ENCODE measurements at regions not wholly inside any gene's neighbourhood (a gene's known extent, or its start where the extent isn't known, plus 50 kb on each side); places are given as distances from the start of the nearest gene placed in this dataset.

DNA sequence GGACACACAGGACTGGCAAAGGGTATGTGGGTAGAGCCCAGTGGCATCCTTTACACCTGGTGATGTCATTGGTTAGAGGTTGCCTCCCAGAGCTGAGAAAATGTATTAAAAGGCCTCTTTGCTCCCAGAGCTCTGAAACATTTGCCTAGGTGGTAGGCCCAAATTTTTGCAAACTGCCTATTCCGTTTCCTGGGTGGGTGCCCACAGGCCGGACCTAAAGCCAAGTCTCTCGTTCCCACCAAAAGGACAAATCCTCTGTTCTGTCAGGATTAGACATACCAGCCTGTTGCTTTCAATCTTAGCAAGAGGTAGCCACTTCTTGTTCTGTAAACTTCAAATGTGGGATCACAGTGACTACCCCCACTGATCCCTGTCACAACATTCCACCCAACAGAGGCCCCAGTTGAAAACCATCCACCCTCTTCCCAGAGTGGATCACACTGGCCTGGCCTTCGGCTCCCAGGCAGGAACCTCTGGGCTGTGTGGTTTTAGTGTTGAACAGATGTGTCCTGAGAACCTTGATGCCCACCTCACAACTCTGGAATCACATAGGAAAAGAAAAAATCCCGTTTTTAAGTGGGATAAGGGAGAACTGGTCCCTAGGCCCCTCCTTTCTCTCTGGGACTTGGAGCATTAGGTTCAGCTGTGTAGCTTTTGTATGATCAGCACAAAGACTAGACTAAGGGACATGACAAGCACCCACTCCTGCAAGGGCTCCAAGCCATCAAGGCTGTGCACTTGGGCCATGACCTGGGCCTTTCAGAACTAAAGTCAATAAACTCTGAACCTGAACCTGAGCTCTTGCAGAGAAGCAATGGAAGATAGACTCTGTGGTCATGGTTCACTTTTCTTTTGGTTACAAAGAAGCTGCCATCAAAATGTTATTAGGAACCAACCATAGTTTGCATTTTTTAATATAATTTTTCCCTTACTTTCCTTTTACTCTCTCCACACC, 211.3 kb downstream of the CYP26B1 start:
- no peak overlapping the region for H3K4me3 ChIP-seq (ENCODE audit: control insufficient read depth in 1 of 2, extremely low read depth in 1 of 2, low read length in 1 of 2)
- ChIA-PET POLR2A (no interaction called here), CTCF (interaction anchor here in 1 of 2 donors (0.5 kb wide), 1 partner anchor 28 kb away, joined by 3 read pairs; no protein-coding TSS in a partner anchor)
- no peaks in the 10 kb centered on the region for H3K9me3 ChIP-seq
- no peak for ATAC-seq (replicated peaks in 1 of 4)
- Mint-ChIP-seq H3K27ac (no peak overlapping the region), H3K4me3 (no peak overlapping the region), H3K4me1 (no peaks in the 10 kb centered on the region), H3K27me3 (peaks cover 4 to 12% of the 10 kb centered on the region in 2 donors), H3K36me3 (no peaks in the 10 kb centered on the region), H3K9me3 (no peaks in the 10 kb centered on the region)
- H3K4me1 ChIP-seq (ENCODE audit: control insufficient read depth in 1 of 2, extremely low read depth in 1 of 2, insufficient read depth in 2 of 2, low read length in 2 of 2), result no peaks in the 10 kb centered on the region
- 77% methylated on average over 3 of the region's 5 CpGs for WGBS (ENCODE audit: insufficient coverage)
- peaks cover 0 to 25% of the 10 kb centered on the region in 2 experiments for H3K27me3 ChIP-seq (replicated peaks in 1 of 2; ENCODE audit: control insufficient read depth in 2 of 2, extremely low read depth in 1 of 2, insufficient read depth in 2 of 2, low read length in 1 of 2)
- DNase-seq, result peak in 1 of 35 experiments; percentile 2
- no peak overlapping the region for H3K27ac ChIP-seq (ENCODE audit: low read length)
- no peaks in the 10 kb centered on the region for H3K36me3 ChIP-seq (ENCODE audit: control insufficient read depth in 2 of 2, extremely low read depth in 1 of 2, insufficient read depth in 1 of 2, low read length in 1 of 2)

DNA sequence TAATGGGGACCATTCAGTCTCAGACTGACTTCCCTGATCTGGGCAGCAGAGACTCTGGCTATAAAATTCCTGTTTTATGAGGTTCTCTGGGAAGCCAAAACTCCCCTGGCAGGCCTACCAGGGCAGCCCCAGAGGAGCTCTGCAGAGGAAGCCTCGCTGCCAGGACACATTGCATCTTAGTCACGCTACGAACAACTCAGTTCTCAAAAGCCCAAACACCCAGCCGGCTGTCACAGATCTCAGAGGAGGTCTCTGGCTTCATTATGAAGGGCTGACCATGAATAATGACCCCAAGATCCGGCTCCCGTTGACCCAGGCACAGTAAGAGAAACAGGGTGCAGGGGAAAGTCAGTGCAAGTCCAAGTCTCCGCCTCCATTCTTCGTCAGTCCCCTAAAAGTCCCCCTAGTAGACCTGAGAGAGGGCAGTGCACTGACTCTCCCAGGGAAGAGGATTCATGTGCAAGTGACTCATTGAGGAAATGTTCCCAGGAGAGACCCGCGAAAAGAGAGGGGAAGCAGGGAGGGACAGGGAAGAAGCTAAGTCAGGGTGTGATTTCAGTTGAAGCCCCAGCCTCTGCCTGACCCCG, 212.3 kb downstream of the CYP26B1 start:
- no peaks in the 10 kb centered on the region for H3K36me3 ChIP-seq (ENCODE audit: control insufficient read depth in 2 of 2, extremely low read depth in 1 of 2, insufficient read depth in 1 of 2, low read length in 1 of 2)
- H3K27ac ChIP-seq (ENCODE audit: low read length), result no peak overlapping the region
- Mint-ChIP-seq H3K27me3 (peaks cover 4 to 11% of the 10 kb centered on the region in 2 donors), H3K4me1 (no peaks in the 10 kb centered on the region), H3K4me3 (no peak overlapping the region), H3K36me3 (no peaks in the 10 kb centered on the region), H3K9me3 (no peaks in the 10 kb centered on the region), H3K27ac (no peak overlapping the region)
- H3K27me3 ChIP-seq (replicated peaks in 1 of 2; ENCODE audit: control insufficient read depth in 2 of 2, extremely low read depth in 1 of 2, insufficient read depth in 2 of 2, low read length in 1 of 2), result peaks cover 0 to 24% of the 10 kb centered on the region in 2 experiments
- ATAC-seq (replicated peaks in 1 of 4) (no peak), DNase-seq (peak in 1 of 35 experiments; percentile 1)
- ChIA-PET POLR2A (no interaction called here), CTCF (no interaction called here)
- H3K4me1 ChIP-seq (ENCODE audit: control insufficient read depth in 1 of 2, extremely low read depth in 1 of 2, insufficient read depth in 2 of 2, low read length in 2 of 2), result no peaks in the 10 kb centered on the region
- no peaks in the 10 kb centered on the region for H3K9me3 ChIP-seq
- 79% methylated on average over 10 of the region's 11 CpGs for WGBS (ENCODE audit: insufficient coverage)
- no peak overlapping the region for H3K4me3 ChIP-seq (ENCODE audit: control insufficient read depth in 1 of 2, extremely low read depth in 1 of 2, low read length in 1 of 2)

GRCh38 chr2:71934595-71935261, 212.9 kb downstream of the CYP26B1 start:
- Histone ChIP-seq H3K27ac (ENCODE audit: low read length) (no peak overlapping the region), H3K27me3 (replicated peaks in 1 of 2; ENCODE audit: control insufficient read depth in 2 of 2, extremely low read depth in 1 of 2, insufficient read depth in 2 of 2, low read length in 1 of 2) (peaks cover 0 to 21% of the 10 kb centered on the region in 2 experiments), H3K4me1 (ENCODE audit: control insufficient read depth in 1 of 2, extremely low read depth in 1 of 2, insufficient read depth in 2 of 2, low read length in 2 of 2) (no peaks in the 10 kb centered on the region), H3K4me3 (ENCODE audit: control insufficient read depth in 1 of 2, extremely low read depth in 1 of 2, low read length in 1 of 2) (no peak overlapping the region), H3K36me3 (ENCODE audit: control insufficient read depth in 2 of 2, extremely low read depth in 1 of 2, insufficient read depth in 1 of 2, low read length in 1 of 2) (no peaks in the 10 kb centered on the region), H3K9me3 (no peaks in the 10 kb centered on the region)
- no peaks in the 10 kb centered on the region for H3K9me3 Mint-ChIP-seq
- H3K36me3 Mint-ChIP-seq, result no peaks in the 10 kb centered on the region
- DNase-seq (peak in 1 of 35 experiments; percentile 2), ATAC-seq (replicated peaks in 1 of 4) (no peak)
- 98% methylated on average over 4 of the region's 4 CpGs for WGBS (ENCODE audit: insufficient coverage)
- POLR2A ChIA-PET, result interaction anchor here in 1 of 2 donors (0.6 kb wide), 1 partner anchor 111 kb away, joined by 4 read pairs; no protein-coding TSS in a partner anchor
- no peak overlapping the region for H3K4me3 Mint-ChIP-seq
- H3K27ac Mint-ChIP-seq, result no peak overlapping the region
- H3K27me3 Mint-ChIP-seq, result peaks cover 4 to 8% of the 10 kb centered on the region in 2 donors
- CTCF ChIA-PET, result no interaction called here
- H3K4me1 Mint-ChIP-seq, result no peaks in the 10 kb centered on the region

GRCh38 chr2:71934320-71934593, 213.4 kb downstream of the CYP26B1 start:
- Histone ChIP-seq H3K27me3 (replicated peaks in 1 of 2; ENCODE audit: control insufficient read depth in 2 of 2, extremely low read depth in 1 of 2, insufficient read depth in 2 of 2, low read length in 1 of 2) (peaks cover 0 to 20% of the 10 kb centered on the region in 2 experiments), H3K27ac (ENCODE audit: low read length) (no peak overlapping the region), H3K4me1 (ENCODE audit: control insufficient read depth in 1 of 2, extremely low read depth in 1 of 2, insufficient read depth in 2 of 2, low read length in 2 of 2) (no peaks in the 10 kb centered on the region), H3K9me3 (no peaks in the 10 kb centered on the region), H3K4me3 (ENCODE audit: control insufficient read depth in 1 of 2, extremely low read depth in 1 of 2, low read length in 1 of 2) (no peak overlapping the region), H3K36me3 (ENCODE audit: control insufficient read depth in 2 of 2, extremely low read depth in 1 of 2, insufficient read depth in 1 of 2, low read length in 1 of 2) (no peaks in the 10 kb centered on the region)
- WGBS (ENCODE audit: insufficient coverage), result 89% methylated on average over 2 of the region's 2 CpGs
- POLR2A ChIA-PET, result interaction anchor here in 1 of 2 donors (0.6 kb wide), 1 partner anchor 111 kb away, joined by 4 read pairs; no protein-coding TSS in a partner anchor
- Mint-ChIP-seq H3K36me3 (no peaks in the 10 kb centered on the region), H3K4me3 (no peak overlapping the region), H3K27ac (no peak overlapping the region), H3K4me1 (no peaks in the 10 kb centered on the region), H3K27me3 (peaks cover 4 to 8% of the 10 kb centered on the region in 2 donors), H3K9me3 (no peaks in the 10 kb centered on the region)
- no peak for DNase-seq
- no peak for ATAC-seq (replicated peaks in 1 of 4)
- CTCF ChIA-PET, result no interaction called here

- peaks cover 0 to 20% of the 10 kb centered on the region in 2 experiments for H3K27me3 ChIP-seq (replicated peaks in 1 of 2; ENCODE audit: control insufficient read depth in 2 of 2, extremely low read depth in 1 of 2, insufficient read depth in 2 of 2, low read length in 1 of 2)
- DNase-seq (no peak), ATAC-seq (replicated peaks in 1 of 4) (no peak)
- ChIA-PET POLR2A (interaction anchor here in 1 of 2 donors (0.6 kb wide), 1 partner anchor 112 kb away, joined by 4 read pairs; no protein-coding TSS in a partner anchor), CTCF (no interaction called here)
- WGBS (ENCODE audit: insufficient coverage), result 69% methylated on average over 7 of the region's 8 CpGs
- Mint-ChIP-seq H3K9me3 (no peaks in the 10 kb centered on the region), H3K4me1 (no peaks in the 10 kb centered on the region), H3K4me3 (no peak overlapping the region), H3K36me3 (no peaks in the 10 kb centered on the region), H3K27me3 (peaks cover 4 to 8% of the 10 kb centered on the region in 2 donors), H3K27ac (no peak overlapping the region)
- no peaks in the 10 kb centered on the region for H3K9me3 ChIP-seq
- H3K27ac ChIP-seq (ENCODE audit: low read length), result no peak overlapping the region
- H3K4me1 ChIP-seq (ENCODE audit: control insufficient read depth in 1 of 2, extremely low read depth in 1 of 2, insufficient read depth in 2 of 2, low read length in 2 of 2), result no peaks in the 10 kb centered on the region
- H3K36me3 ChIP-seq (ENCODE audit: control insufficient read depth in 2 of 2, extremely low read depth in 1 of 2, insufficient read depth in 1 of 2, low read length in 1 of 2), result no peaks in the 10 kb centered on the region
- no peak overlapping the region for H3K4me3 ChIP-seq (ENCODE audit: control insufficient read depth in 1 of 2, extremely low read depth in 1 of 2, low read length in 1 of 2)
Measured at GRCh38 chr2:71933467-71934319, 214.0 kb downstream of the CYP26B1 start.

Measured in T-cell (primary cell).